Hepatic stellate cell (primary cell): ENCODE measurements at regions not wholly inside any gene's neighbourhood (a gene's known extent, or its start where the extent isn't known, plus 50 kb on each side); places are given as distances from the start of the nearest gene placed in this dataset.

ENCODE experiments used
- DNase-seq: peaks from one replicate; pipeline ENCODE4 v3.0.0; 2011; ENCODE audit warnings: low spot score

DNA sequence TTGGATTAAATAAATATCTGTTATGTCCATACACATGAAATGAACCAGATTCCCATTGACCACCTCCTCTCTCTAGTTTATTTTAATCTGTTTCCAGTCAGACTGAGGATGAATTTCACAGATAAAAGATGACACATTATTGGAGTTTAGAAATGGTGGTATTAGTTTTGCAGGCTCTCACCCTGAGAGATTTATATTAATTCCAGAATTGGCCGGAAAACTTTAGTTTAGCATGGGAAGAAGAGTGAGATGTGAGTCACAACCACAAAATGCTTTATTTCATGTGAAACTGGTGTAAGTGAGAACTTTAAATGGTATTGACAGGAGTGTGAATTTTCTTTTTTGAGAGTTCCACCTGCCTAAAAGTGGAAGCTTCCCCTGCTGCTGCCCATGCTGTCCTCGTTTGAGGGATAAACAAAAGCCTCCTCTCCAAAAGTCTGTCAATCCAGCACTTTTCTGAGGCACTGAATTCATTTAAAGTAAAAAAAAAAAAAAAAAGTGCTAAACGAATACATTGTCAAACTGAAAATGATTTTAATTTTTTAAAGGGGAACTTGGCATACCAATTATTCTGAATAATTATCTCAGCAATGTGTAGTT lies 65.1 kb upstream of the EPHA3 start:
- DNase-seq: no peak

DNA sequence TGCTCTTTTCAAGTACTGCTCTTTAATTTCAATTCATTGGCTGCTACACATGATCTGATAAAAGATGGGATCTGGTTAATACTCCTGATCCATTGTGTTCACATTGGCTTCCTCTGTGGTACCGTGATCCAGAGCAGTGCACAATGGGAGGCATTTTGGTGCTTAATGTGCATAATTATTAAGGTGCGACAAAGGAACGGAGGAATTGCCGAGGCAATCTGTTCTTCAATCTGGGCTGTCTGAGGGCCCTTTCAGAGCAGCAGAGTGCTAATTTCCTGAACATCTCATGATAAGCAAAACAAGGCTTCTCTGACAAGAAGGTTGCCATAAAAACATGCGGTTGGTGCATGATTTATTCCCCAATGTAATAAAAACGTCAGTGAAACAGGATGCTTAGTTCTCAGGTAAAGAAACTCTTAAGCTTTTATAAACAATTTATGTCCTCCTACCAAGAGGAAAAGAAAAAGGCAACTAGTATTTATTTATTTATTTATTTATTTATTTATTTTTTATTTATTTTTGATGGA lies 64.0 kb upstream of the EPHA3 start:
- DNase-seq: no peak

DNA sequence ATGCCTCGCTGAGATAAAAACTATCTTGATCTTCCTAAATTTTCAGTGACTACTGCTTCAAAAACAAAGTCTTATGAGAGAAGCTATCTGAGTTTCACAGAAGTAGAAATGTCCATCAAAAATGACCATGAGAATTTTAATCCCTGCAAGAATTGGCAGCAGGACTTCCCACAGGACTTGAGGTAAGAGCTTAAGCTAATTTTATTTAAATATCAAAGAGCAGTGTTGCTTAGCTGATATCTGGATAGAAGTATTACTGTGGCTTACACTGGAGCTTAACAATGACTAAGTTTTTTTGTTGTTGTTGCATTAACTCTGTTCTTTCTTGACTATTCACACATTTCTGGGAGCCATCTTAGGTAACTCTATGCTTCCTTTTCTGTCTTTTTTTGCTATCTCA lies 60.8 kb upstream of the EPHA3 start:
- DNase-seq: no peak

GRCh38 chr3:89049119-89049518 lies 58.3 kb upstream of the EPHA3 start:
- DNase-seq: no peak

- no peak for DNase-seq
Observed at GRCh38 chr3:89052386-89052785, 55.0 kb upstream of the EPHA3 start.

GRCh38 chr3:89057398-89057797 lies 50.0 kb upstream of the EPHA3 start:
- no peak for DNase-seq
